HG03558 (cell line): ENCODE measurements at regions not wholly inside any gene's neighbourhood (a gene's known extent, or its start where the extent isn't known, plus 50 kb on each side); places are given as distances from the start of the nearest gene placed in this dataset.
"Not testable (repeated sequence)": the region's sequence is repeated elsewhere in the genome, so short reads cannot be mapped to it uniquely, and the experiment has no call there.

ENCODE experiments used
- ATAC-seq: cut with Tn5 transposase; IDR thresholded peaks from one replicate; pipeline ENCODE4 v1.9.1; 2021; ENCODE audit warnings: moderate number of reproducible peaks; ENCODE audit not compliant: unreplicated experiment; ENCODE audit errors: extremely low read depth

DNA sequence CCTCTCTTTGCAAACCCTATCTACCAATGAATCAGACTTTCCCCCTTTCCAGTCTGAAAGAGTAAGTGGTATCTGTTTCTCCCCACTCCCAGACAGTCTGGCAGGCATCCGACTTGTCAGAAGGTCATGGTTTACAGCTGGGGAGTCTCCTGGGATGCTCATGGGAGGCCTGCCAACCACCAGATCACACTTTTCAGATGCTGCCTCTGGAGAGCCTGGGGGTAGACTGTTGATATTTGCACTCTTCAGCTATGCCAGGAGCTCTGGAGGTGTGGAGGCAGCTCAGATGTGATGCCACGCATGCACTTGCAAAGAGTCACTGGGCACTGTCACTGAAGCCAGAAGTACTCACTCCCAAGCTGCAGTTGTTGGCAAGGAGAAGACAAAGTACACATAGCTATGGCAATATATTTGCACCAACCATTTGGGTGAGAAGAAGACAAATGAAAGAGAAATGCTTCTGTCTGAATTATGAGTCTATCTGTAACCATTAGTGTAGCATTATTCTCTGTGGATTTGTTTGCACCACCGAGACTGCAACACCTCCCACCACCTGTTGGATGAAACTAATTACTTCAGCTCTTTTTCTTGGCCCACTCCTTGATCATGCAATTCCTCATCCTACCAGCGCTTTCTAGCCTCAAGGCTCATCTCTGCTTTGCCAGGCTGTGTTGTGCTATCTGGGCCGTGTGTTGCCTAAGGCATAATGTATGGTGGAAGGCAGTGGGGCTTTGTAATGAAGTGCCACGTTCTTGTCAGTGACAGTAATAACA is 133.0 kb upstream of the SPAG17 start:
- no peak for ATAC-seq

- no peak for ATAC-seq
These were observed 121.8 kb upstream of the SPAG17 start for GRCh38 chr1:118306851-118307250.

DNA sequence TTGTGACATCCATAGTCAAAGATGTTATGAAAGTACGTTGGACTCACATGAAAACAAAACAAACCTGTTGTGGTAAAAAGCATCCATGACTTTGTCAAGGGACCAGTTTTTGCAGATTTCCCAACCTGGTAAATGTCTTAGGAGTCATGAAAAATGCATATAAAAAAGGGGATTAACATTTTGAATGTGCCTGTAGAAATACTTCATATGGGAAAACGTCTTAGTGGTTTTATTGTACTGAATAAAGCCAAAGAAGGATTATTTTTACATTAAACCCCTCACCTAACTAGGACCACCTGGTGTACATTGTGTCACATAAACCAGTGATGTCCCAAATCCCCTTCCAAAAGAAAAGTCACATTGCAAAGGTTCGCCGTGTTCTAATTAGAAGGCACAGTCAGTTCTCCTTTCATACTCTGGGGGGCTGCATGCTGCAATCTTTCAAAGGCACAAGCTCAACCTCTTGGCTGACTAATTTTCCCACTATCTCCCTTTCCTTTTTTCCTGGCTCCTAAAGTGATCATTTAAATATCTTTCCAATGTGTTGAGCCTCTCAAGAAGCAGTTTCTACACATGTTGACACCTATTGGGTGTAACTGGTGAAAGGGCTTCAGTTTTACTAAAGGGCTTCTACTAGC is 119.8 kb upstream of the SPAG17 start:
- no peak for ATAC-seq

- ATAC-seq, result no peak
These were observed 118.5 kb upstream of the SPAG17 start for GRCh38 chr1:118303534-118303933.

DNA sequence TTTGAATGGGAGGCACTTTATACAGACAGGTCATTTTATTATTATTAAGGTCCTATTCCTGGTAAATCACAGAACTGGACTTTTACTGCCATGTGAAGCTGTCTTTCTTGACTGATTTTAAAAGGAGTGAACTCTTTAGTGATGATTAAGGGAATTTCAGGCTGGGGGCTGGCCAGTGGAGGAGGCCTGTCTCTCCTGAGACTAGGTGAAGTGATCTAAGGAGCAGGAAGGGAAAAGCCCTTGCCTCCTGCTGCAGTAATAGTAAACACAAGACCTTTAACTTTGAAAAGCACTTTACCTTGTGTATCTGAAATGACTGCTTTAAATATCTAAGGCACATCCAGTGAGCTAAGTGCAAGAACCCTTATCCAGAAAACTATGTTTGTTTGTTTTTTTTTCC is 118.0 kb upstream of the SPAG17 start:
- no peak for ATAC-seq

DNA sequence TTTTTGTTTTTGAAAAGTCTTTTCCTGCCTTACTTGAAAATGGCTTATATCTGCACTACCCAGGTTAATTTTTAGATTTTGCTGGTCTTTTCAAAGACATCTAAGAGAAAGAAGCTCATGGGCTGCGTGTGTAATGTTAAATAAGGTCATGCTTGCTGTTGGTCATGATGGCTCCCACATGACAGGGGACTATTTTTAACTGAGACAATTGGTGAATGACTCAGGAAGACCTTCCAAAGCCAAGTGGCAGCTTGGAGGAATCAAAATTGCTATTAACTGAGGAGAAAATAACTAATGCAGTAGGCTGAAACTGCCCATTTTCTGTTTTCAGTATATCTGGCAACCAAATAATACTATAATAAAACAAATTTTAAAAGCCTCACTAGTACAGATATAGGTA is 117.1 kb upstream of the SPAG17 start:
- no peak for ATAC-seq

DNA sequence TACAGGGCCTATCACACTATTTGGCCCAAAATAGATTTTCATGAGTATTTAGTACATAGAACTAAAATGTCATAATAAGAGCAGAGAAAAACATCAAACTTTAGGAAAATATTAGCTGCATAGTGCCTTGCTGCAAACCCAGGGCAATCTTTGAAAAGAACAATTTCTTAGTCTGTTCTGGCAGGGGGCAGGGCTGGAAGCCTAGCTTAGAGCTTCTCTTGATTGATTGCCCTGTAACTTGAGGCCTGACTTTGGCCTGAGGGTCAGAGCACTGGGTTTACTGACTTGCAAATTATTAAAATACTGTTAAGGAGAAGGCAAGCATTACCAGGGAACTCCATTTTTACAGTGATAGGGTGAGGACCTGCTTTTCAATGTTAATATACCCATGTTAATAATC is 115.8 kb upstream of the SPAG17 start:
- ATAC-seq, result no peak

- no peak for ATAC-seq
These were observed 113.4 kb upstream of the SPAG17 start for GRCh38 chr1:118298397-118298796.

DNA sequence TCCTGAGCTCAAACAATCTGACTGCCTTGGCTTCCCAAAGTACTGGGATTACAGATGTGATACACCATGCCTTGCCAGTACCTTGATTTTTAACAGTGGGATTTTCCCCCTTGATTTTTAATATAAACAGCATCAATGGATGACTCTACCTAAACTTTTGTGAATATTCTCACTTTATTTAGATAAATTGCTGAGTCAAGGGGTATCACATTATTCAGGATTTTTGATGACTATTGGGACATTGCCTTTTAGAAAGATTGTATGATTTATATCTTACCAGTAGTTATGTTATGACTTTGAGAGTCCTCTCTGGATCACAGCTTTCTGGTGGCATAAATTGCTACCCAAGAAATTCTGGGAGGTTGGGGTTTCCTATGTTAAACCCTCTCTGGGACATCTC is 112.5 kb upstream of the SPAG17 start:
- no peak for ATAC-seq

- no peak for ATAC-seq
These were observed 110.0 kb upstream of the SPAG17 start for GRCh38 chr1:118294875-118295642.

DNA sequence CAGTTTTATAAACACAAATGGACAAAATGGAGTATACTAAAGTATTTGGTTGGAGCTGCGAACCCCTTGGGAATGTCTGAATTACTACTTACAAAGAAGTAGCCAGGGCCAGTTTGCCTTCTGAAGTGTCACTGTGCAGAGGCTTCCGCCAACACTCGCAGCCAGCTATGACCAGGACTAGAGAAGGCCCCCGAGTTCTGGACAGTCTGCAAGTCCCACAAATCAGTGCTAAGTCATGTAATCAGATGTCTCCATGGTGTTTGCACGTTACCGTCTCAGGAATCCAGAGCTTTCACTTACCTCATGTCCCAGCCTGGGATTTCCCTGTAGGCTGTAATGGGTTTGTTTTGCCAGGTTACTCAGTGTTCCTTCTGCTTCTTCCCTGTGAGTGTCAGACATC is 106.6 kb upstream of the SPAG17 start:
- no peak for ATAC-seq

DNA sequence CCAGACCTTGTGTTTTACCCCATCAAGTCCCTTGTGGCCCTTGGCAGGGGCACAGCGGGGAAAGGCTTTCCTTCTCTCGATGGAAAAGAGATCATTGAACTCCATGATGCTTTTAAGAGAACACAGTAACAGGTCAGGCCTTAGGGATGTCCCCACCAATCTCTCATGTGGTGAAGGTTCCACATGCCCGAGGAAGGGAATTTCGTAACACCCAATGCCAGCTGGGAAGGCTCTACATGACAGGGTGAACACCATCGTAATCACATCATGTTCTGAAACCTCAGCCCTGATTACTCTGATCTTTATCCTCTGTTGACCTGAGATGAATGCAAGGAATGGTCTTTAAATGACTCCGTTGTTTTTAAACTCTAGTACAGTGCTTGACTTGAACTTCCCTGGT is 105.5 kb upstream of the SPAG17 start:
- ATAC-seq, result no peak

GRCh38 chr1:118290046-118290445 is 105.0 kb upstream of the SPAG17 start:
- no peak for ATAC-seq

- ATAC-seq, result not testable (repeated sequence)
These were observed 95.6 kb upstream of the SPAG17 start for GRCh38 chr1:118280656-118281055.

DNA sequence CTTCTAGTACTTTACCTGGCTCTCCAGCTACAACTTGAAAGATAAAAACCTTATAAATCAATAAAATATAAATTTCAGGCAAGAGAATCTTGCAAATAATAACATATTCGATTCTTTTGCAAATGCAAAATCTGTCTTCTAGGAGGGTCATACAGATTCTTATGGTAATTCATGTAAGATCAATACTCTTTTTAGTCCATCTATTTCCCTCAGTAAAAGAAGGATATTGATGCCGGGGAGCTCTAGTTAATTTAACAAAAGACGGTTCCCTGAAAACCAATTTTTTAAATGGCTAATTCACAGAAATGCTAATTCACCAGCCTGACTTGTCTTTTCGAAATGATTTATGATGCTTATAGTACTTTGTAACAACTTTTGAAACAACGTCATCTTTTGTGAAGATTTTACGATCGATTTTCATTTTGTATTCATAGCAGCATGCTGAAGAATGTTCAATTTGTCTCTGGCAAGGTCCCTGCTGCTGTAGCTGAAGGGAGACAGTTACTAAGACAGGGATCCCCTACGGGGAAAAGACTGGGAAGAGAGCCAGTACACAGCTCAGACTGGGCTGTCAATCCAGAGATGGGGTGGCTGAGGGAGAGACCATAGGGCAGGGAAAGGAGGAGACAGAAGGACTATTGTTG is 90.6 kb upstream of the SPAG17 start:
- ATAC-seq, result no peak

GRCh38 chr1:118272884-118273283 is 87.9 kb upstream of the SPAG17 start:
- ATAC-seq, result no peak

- ATAC-seq, result no peak
These were observed 86.9 kb upstream of the SPAG17 start for GRCh38 chr1:118271883-118272282.

- ATAC-seq, result no peak
These were observed 84.6 kb upstream of the SPAG17 start for GRCh38 chr1:118269598-118269997.

GRCh38 chr1:118266436-118266835 is 81.4 kb upstream of the SPAG17 start:
- no peak for ATAC-seq

- ATAC-seq, result no peak
These were observed 79.3 kb upstream of the SPAG17 start for GRCh38 chr1:118264343-118264742.

DNA sequence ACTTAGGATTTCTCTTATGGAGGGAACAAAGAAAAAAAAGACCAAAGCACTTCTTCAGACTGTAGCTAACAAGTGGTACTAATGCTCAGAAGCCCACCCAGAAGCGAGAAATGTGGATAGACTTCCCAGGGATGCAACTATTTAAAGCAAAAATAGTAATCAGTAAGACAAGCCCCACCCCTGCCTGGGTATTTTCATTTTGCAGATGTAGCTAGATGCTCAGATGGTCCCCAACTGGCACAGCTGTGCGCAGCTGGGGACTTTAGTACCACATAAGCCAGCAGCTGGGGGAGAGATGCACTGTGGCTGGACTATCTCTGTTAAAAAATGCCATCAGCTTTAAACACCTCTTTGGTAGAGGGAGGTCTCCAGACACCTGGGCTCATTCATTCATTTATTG is 77.8 kb upstream of the SPAG17 start:
- no peak for ATAC-seq
